ENCODE measurements at regions not wholly inside any gene's neighbourhood (a gene's known extent, or its start where the extent isn't known, plus 50 kb on each side); places are given as distances from the start of the nearest gene placed in this dataset.
"Not testable (repeated sequence)": the region's sequence is repeated elsewhere in the genome, so short reads cannot be mapped to it uniquely, and the experiment has no call there.

DNA sequence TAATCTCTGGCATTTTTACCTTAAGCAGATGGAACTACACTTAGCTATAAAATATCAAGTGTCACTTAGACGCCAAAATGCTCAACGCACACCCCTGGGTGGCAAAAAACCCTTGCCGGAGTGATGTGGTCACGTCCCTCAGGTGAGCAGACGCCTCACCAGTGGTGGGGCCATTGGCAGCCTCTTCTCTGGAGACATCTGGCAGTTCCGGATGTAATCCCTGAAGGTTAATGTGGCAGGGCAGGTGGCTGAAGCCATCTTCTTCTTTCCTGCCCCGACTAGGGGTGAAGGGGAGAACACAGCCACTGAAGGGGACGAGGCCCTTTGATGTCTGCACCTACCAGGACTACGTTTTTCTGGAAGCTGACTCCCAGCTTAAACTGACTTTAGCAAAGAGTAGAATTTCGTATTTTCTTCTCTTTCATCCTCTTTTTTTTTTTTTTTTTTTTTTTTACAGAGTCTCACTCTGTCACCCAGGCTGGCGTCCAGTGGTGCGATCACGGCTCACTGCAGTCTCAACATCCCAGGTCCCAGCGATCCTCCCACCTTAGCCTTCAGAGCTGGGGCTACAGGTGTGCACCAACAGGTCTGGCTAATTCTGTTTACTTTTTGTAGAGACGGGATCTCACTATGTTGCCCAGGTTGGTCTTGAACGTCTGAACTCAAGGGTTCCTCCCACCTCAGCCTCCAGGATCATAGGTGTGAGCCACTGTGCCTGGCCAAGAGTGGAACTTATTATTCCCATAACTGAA is 152.1 kb downstream of the TTLL2 start:
- H3K27me3 ChIP-seq (ENCODE audit: control insufficient read depth, insufficient read depth, low read length), result no peaks in the 10 kb centered on the region
- no peaks in the 10 kb centered on the region for H3K36me3 ChIP-seq (replicated peaks; ENCODE audit: control insufficient read depth, insufficient read depth, low read length)
- DNase-seq, result no peak
- H3K4me3 ChIP-seq (ENCODE audit: insufficient read depth, low read depth, low read length), result no peak overlapping the region

DNA sequence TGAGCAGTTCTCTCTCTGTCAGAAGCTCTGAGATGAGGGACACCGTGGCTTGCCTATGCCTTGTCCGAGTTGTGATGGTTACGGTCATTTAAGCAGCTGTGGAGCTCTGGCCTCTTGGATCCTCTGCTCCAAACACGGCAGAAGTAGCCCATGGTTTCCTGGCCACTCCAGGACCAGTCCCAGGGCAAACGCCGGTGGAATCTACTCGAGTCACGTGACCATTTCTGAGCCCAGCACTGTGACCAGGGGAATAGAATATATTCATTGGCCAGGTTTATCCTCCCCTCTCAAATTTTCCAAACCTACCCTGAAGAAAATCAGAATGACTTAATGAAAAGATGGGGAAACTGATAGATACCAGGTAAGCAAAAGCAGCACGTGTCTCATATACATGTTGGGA is 152.8 kb downstream of the TTLL2 start:
- H3K27me3 ChIP-seq (ENCODE audit: control insufficient read depth, insufficient read depth, low read length), result no peaks in the 10 kb centered on the region
- H3K36me3 ChIP-seq (replicated peaks; ENCODE audit: control insufficient read depth, insufficient read depth, low read length), result no peaks in the 10 kb centered on the region
- no peak overlapping the region for H3K4me3 ChIP-seq (ENCODE audit: insufficient read depth, low read depth, low read length)
- DNase-seq, result no peak

DNA sequence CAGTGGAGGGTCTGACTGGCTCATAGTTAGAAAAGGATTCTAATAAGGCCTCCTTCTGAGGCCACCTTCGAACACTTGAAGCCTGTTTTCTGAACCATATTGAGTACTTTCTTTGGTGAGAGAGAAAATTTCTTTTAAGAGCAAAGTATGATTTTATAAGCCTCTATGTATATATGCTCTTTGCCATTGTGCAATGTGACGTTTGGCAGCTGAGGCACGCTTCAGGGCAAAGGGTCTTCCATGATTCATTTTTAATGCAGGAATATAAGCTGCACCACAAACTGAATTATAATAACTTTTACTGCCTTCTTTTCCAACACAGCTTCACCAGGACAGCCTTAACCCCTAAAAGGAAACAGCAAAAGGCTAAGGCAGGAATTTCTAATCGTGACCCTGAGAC is 154.4 kb downstream of the TTLL2 start:
- DNase-seq, result no peak
- no peaks in the 10 kb centered on the region for H3K27me3 ChIP-seq (ENCODE audit: control insufficient read depth, insufficient read depth, low read length)
- no peak overlapping the region for H3K4me3 ChIP-seq (ENCODE audit: insufficient read depth, low read depth, low read length)
- no peaks in the 10 kb centered on the region for H3K36me3 ChIP-seq (replicated peaks; ENCODE audit: control insufficient read depth, insufficient read depth, low read length)

DNA sequence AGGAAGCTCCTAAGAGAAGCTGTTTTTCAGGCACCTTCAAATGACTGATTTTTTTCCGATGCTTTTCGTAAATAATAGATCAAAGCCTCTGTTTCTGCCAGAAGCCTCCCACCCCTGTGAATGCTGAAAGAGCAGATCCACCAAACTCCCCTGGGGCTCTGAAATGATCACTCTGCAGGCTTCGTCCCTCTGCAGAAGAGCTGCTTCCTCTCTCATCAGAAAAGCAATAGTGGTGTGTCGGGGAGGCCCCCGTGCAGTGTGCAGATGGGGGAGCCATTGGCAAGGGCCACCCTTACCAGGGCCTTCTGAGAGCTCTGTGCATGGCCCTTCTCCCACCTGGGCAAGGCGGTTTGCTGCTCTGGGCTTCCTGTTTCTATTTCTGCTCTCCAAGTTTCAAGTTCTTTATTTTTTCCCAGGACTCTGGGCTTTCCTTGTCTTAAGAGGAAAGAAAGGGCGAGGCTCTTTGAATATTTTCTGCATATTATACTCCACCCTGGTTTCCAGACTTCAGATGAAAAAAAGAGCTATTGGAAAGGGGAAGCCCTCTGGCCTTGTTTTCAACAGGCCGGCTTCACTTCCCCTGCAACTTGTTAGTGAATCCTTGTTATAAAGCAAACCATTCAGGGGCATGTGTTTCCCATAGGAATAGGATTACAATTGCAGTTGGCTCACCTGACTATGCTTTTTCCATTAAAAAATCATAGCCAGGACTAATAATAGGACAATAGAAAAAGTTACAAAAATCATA is 155.2 kb downstream of the TTLL2 start:
- DNase-seq, result no peak
- Histone ChIP-seq H3K27me3 (ENCODE audit: control insufficient read depth, insufficient read depth, low read length) (no peaks in the 10 kb centered on the region), H3K4me3 (ENCODE audit: insufficient read depth, low read depth, low read length) (no peak overlapping the region), H3K36me3 (replicated peaks; ENCODE audit: control insufficient read depth, insufficient read depth, low read length) (no peaks in the 10 kb centered on the region)

DNA sequence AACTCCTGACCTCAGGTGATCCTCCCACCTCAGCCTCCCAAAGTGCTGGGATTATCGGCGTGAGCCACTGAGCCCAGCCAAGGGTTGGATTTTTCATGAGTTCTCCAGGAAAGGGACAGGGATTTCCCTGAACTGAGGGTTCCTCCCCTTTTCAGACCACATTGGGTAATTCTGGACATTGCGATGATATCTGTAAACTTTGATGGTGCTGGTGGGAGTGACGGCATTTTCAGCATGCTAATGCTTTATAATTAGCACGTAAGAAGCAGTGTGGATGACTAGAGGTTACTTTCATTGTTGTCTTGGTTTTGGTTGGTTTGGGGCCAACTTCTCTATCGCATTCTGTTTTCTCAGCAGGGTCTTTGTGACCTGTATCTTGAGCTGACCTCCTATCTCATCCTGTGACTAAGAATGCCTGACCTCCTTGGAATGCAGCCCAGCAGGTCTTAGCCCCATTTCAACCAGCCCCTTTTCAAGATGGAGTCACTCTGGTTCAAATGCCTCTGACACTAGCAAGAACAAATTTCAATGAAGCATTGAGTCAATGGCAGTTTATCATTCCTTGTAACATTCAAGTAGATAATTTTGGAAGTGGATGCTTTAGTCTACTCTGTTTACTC is 156.5 kb downstream of the TTLL2 start:
- H3K36me3 ChIP-seq (replicated peaks; ENCODE audit: control insufficient read depth, insufficient read depth, low read length), result no peaks in the 10 kb centered on the region
- no peak overlapping the region for H3K4me3 ChIP-seq (ENCODE audit: insufficient read depth, low read depth, low read length)
- no peaks in the 10 kb centered on the region for H3K27me3 ChIP-seq (ENCODE audit: control insufficient read depth, insufficient read depth, low read length)
- no peak for DNase-seq

DNA sequence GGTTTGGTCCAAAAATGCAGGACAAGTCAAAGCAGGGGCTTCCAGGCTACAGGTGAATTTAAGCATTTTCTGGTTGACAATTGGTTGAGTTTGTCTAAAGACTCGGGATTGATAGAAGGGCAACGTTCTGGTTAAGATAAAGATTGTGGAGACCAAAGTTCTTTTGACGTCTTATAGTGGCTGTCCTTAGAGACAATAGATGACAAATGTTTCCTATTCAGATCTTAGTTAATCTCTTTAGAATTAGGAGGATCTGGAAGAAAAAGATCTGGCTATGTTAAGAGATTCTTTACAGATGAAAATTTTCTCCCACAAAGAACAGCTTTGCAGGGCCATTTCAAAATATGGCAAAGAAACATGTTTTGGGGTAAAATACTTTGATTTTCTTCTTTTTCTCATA is 157.9 kb downstream of the TTLL2 start:
- not testable (repeated sequence) for H3K36me3 ChIP-seq (replicated peaks; ENCODE audit: control insufficient read depth, insufficient read depth, low read length); DNase-seq

DNA sequence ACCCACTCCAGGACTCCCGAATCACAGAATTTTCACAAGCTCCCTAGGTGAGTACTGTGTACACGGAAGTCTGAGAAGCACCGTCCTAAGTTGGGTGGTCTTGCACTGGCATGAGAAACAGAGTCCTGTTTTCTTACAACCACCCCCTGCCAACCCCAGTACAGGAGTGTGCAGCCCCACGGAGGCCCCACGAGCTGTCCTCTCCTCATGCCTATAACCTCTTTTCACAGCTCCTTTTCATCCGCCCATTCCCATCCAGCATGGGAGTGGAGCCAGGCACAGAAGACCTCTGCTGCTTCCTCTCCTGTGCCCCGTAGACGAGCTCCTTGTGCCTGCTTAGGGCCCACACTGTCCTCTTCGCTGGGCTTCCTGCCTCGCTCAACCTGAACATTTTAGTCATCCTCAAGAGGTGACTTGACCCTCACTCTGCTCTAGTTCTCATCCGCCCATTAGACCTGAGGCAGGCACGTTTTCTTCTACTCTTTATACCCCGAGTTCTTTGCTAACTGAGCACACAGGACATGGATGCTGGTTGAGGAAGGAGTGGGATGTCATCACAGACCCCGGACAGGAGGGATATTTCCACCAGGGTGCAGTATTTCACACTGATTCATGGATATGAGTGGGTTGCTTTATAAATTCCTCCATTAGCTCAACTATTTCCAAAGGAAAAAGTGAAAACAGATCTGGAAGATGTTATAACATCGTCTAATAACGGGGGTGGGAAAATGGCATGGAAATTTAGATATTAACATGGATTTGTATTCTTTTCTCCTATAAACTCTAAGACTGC is 160.5 kb downstream of the TTLL2 start:
- Histone ChIP-seq H3K36me3 (replicated peaks; ENCODE audit: control insufficient read depth, insufficient read depth, low read length) (no peaks in the 10 kb centered on the region), H3K27me3 (ENCODE audit: control insufficient read depth, insufficient read depth, low read length) (no peaks in the 10 kb centered on the region), H3K4me3 (ENCODE audit: insufficient read depth, low read depth, low read length) (no peak overlapping the region)
- DNase-seq, result no peak

More for the DNA sequence above, 157.9 kb downstream of the TTLL2 start:
- H3K27me3 ChIP-seq (ENCODE audit: control insufficient read depth, insufficient read depth, low read length); H3K4me3 ChIP-seq (ENCODE audit: insufficient read depth, low read depth, low read length): not testable (repeated sequence)

DNA sequence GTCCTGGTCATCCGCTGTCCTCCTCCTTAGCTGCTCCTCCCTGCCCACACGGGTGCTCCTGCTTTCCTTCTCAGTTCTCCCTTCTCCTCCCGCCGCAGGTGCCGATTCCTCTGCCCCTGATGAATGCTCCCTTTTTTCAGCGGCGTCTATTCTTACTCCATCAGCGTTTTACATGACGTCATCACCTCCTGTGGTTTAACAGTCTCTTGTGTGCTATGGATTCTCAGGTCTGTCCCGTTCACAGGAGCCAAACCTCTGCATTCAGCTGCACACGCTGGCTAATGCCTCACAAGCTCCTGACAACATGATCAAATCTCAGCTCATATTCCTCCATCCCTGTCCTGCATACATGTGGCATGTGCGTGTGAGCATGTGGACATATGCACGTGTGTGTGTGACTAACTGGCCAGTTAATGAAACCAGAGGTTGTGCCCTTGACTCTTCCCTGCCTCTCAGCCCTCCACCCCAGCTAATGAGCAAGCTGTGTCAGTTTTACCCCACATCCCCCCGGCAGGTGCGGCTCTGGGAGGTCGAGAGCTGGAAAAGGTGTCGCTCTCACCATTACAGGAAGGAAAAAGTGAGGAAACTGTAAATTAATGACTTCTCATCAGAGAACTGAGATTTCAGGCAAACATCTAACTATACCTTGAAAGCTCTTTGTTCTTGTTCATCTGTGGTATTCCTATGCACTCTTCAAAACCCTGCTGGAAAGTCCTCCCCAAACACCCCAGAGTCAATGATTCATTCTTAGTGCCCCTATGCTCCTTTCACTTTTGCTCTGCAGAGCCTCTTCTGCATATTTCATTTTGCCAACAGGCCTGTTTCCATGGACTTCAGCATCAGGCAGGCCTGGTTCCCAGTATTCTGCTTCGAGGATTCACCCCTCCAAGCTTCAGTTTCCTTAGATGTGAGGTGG is 163.1 kb downstream of the TTLL2 start:
- Histone ChIP-seq H3K4me3 (ENCODE audit: insufficient read depth, low read depth, low read length) (no peak overlapping the region), H3K36me3 (replicated peaks; ENCODE audit: control insufficient read depth, insufficient read depth, low read length) (no peaks in the 10 kb centered on the region), H3K27me3 (ENCODE audit: control insufficient read depth, insufficient read depth, low read length) (no peaks in the 10 kb centered on the region)

DNA sequence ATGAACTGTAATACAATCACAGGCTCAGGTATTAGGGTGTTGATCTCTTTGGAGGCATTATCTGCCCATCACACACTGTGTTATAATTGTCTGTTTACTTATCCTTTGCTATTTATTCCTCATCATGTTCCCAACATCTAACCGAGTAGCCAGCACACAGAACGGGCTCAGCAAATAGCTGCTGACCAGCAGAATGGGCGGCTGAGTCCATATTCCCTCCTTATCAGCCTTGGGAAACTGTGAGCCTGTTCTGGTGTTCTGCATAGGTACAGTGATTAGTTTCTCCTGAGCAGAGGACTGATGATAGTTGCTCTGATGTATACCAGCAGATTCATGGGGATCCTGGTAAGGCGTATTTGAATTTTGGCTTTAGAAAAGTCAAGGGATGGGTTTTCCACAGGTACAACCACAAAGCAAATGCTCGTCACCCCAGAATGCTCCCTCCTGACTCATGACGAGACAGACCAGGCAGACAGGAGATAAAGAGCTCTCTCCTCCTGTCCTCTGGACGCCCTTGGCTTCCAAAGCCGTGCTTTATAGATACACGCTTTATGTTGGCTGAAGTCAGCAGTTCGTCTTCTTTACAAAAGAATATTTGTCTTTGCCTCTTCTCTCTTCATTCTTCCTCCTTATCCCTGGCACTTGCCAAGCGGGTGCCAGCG is 166.7 kb downstream of the TTLL2 start:
- no peak for DNase-seq
- Histone ChIP-seq H3K27me3 (ENCODE audit: control insufficient read depth, insufficient read depth, low read length) (no peaks in the 10 kb centered on the region), H3K4me3 (ENCODE audit: insufficient read depth, low read depth, low read length) (no peak overlapping the region), H3K36me3 (replicated peaks; ENCODE audit: control insufficient read depth, insufficient read depth, low read length) (no peaks in the 10 kb centered on the region)

More for the DNA sequence above, 163.1 kb downstream of the TTLL2 start:
- DNase-seq, result no peak

DNA sequence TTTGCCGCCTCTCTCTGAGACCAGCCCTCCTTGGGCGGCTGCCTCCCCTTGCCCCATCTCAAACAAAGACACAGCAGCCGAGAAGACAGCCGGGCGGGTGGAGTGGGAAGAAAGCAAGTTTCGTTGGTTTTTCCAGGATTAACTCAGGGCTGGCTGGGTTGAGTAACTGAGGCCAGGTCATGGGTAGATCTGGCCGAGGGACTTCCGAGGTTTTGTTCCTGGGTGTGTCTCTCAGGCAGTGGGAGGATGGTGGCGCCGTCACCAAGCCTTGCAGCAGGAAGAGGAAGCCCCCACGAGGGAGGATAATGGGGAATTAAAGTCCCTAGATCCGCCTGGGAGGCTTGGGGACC is 167.2 kb downstream of the TTLL2 start:
- H3K4me3 ChIP-seq (ENCODE audit: insufficient read depth, low read depth, low read length), result no peak overlapping the region
- H3K27me3 ChIP-seq (ENCODE audit: control insufficient read depth, insufficient read depth, low read length), result no peaks in the 10 kb centered on the region
- no peak for DNase-seq
- H3K36me3 ChIP-seq (replicated peaks; ENCODE audit: control insufficient read depth, insufficient read depth, low read length), result no peaks in the 10 kb centered on the region

DNA sequence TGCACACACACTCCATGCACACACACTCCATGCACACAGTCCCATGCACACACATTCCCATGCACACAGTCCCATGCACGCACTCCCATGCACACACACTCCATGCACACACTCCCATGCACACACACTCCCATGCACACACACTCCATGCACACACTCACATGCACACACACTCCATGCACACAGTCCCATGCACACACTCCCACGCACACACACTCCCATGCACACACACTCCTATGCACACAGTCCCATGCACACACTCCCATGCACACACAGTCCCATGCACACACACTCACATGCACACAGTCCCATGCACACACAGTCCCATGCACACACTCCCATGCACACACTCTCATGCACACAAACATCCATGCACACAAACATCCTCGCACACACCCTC is 168.4 kb downstream of the TTLL2 start:
- Histone ChIP-seq H3K27me3 (ENCODE audit: control insufficient read depth, insufficient read depth, low read length) (no peaks in the 10 kb centered on the region), H3K36me3 (replicated peaks; ENCODE audit: control insufficient read depth, insufficient read depth, low read length) (no peaks in the 10 kb centered on the region), H3K4me3 (ENCODE audit: insufficient read depth, low read depth, low read length) (no peak overlapping the region)
- DNase-seq, result no peak

DNA sequence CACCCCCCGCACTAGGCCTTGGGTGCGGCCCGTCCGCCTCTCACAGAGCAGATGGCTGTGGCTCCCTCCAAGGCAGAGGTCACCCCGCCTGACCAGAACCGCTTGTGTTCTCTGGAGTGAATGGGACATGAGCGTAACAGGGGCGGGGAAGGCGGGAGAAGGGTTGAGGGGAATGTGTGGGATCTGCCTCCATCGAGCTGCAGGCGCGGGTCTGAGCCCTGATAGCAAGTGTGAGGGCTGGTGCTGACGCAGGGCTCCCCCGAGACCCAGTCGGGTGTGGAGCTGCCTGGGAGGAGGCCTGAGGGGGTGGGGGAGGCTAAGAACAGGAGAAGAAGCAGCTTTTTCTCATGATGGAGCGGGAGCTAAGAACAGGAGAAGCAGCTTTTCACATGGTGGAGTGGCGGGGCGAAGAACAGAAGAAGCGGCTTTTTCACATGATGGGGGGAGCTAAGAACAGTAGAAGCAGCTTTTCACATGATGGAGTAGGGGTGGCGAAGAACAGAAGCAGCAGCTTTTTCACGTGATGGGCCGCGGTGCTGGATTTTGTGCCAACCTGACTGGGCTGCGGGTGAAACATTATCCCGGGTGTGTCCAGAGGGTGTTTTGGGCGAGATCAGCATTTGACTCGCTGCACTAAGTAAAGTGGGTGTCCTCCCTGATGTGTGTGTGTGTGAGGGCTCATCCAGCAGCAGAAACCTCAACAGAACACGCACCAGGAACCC is 169.3 kb downstream of the TTLL2 start:
- H3K36me3 ChIP-seq (replicated peaks; ENCODE audit: control insufficient read depth, insufficient read depth, low read length), result no peaks in the 10 kb centered on the region
- H3K27me3 ChIP-seq (ENCODE audit: control insufficient read depth, insufficient read depth, low read length), result no peaks in the 10 kb centered on the region
- H3K4me3 ChIP-seq (ENCODE audit: insufficient read depth, low read depth, low read length), result no peak overlapping the region
- DNase-seq, result no peak
